NCI-H2081 (cell line): ENCODE measurements at regions not wholly inside any gene's neighbourhood (a gene's known extent, or its start where the extent isn't known, plus 50 kb on each side); places are given as distances from the start of the nearest gene placed in this dataset.

Experiments
- DNase-seq, 2 experiments: peaks; one replicate each; lab custom pipeline; 2025; lab: John Stamatoyannopoulos, UW

DNA sequence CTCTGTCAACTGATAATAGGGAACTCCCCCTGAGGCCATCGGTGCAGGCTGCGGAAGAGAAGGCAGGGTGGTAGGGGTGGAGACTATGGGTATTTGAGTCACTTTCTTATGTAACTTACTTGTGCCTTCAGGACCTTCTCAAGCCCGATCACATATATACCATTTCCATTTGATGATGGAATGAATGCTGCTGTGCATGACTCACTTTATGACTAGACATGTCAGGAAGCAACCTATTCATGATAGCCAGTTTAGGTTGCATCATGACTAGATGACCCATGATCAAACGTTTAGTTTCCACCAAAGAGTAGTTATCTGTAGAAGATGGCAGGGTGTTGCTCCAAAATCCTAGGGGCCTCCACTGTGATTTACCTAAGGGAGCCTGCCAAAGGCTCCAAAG, 435.5 kb downstream of the DTHD1 start:
- DNase-seq: no peak

DNA sequence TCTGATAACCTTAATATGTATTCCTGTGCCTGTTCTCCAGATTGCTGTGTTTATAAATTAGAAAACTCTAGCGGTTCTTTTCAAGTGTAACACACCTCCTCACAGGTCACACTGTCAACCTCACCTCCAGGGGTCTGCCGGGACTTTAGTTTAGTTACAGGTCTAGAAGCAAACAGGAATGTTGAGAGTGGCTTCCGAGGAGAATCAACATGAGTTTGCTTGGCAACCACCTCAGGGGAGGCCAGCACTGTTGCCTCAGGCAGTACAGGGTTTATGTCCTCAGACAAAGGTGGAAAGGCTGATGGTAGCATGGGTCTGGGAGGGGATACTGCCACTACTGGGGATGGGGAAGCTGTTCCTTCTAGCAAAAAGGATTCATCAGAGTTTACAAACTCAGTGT, 438.0 kb downstream of the DTHD1 start:
- DNase-seq: no peak

DNA sequence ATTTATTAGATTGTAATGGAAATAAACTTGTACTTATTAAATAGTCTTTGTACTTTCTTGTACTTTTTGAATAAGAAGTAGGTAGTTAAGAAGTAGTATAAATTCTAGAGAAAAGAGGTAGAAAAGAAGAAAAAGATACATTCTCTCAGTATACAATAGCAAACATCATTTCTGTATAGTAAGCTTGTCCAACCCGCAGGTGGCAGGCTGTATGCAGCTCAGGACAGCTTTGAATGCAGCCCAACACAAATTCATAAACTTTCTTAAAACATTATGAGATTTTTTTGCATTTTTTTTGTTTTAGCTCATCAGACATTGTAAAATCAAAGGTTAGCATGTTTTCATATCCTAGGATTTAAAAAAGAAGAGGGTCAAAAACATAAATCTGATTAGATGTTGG, 441.6 kb downstream of the DTHD1 start:
- DNase-seq: no peak

DNA sequence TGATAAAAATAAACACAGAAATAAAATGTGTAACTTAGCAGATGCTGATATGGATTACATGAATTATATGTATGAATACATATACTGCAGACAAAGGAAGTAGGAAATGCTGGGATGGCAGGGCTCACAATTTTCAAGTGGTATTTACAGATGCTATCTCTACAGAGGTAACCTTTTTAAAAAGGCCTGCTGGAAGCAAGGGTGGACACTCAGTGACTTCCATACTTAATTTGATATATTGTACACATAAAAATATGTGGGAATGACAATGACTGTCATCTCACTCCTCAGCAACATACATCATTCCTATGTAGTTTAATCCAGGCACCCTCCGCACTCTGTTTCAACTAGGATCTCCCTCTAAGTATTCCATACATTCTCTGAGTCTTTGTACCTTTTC, 452.9 kb downstream of the DTHD1 start:
- DNase-seq: no peak

DNA sequence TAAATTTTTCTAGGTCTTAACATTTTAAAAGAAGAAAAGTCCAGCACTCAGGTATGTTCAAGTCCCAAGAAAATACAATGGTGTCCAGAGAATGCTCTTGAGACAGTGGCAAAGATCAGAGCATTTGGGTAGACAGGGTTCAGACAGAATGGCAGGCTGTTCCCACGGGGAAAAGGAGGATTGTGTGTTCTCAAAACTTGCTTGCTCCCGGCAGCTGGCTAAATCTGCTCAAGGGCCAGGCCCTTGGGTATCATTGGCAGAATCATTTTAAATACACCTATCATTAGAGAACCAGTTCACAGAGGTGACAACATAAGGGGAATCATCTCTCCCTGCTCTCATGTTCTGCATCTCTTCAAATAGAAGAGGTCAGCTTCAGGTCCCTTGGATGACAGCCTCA, 456.3 kb downstream of the DTHD1 start:
- no peak for DNase-seq

DNA sequence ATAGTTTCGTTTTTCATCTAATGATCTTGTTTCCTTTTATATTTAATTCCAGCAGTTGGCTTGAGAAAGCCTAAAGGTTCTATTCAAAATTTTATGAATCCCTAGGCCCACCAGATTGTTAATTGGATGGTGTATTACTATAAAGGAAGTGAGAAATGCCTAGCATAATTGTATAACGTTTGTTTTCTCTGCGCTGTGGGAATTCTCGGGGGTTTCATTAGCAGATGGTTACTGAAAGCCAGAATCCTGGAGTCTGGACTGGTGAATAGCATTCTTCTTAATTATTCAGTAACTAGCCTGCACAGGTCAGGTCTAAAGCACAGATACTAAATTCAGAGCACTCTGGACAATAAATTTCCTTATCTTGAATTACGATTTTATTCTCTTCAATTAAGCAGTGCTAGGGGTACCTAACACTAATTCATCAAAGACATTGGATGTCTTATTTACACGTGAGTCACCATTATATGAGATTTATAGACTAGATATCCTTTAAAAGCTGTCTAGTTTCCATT, 459.4 kb downstream of the DTHD1 start:
- peak; percentile 19 to 81 for DNase-seq

DNA sequence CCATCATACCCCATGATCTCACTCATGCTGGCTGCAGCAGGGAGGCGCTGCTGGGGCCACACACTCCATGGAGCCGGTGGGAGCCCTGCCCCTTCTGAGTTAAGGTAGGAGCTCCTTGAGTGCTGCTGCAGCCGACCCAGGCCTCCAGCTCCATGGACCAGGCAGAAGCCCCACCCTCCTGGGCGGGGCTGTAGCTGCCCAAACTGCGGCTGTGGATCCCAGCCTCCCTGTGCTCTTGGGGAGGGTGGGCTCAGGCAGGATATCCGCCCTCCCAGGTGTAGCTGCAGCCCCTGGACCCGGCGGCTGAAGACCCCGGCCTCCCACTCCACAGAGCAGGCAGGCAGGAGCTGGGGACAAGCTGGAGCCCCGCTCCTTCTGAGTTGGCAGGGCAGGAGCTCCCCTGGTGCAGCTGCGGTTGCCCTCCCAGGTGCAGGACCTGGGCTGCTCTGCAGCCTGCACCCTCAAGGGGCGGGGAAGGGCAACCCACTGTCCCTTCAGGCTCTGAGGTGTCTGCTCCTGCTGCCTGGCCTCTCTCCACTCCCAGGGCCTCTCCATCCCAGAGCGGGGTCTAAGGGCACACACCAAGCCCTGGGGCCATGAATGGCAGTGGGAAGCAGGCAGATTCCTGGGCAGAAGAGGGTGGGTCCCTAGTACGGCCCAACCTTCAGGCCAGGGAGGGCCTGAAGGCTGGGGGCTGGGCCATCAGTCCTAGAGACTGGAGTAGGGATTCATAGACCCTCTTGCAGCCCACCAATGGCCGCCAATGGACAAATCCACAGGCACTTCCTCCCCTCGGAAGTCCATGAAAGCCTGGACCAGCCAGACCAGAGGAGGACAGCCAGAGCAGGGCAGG, 466.1 kb downstream of the DTHD1 start:
- DNase-seq: no peak

DNA sequence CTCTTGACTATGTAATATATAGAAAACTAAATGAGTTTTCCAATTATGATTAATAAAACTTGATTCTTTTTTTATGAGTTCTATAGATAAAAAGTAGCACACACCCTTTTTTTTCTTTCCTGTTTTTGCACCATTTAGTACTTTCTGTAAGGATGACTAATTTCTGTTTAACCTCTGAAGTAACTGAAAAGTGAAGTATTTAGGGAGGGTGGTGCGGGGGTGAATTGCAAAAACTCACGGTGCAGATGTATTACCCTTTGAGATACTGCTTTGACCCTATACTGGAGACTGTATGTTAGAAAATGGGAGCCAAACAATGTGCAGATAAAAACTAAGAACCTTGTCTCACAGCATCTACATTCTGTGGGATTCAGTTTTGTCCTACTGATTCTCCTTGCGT, 471.6 kb downstream of the DTHD1 start:
- no peak for DNase-seq

DNA sequence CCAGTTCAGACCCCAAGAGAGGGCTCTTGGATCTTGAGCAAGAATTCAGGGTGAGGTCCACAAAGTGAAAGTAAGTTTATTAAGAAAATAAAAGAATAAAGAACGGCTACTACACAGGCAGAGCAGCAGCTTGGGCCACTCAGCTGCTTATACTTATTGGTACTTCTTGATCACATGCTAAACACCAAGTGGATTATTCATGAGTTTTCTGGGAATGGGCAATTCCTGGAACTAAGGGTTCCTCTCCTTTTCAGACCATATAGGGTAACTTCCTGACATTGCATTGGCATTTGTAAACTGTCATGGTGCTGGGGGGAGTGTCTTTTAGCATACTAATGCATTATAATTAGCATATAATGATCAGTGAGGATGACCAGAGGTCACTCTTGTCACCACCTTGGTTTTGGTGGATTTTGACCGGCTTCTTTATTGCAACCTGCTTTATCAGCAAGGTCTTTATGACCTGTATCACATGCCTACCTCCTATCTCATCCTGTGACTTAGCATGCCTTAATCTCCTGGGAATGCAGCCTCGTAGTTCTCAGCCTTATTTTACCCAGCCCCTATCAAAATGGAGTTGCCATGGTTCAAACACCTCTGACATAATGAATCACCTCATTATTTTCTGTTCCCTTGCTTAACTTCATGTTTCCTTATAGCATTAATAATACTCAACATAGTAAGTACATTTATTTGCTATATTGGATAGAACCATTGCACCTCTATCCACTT, 476.3 kb downstream of the DTHD1 start:
- DNase-seq: no peak

DNA sequence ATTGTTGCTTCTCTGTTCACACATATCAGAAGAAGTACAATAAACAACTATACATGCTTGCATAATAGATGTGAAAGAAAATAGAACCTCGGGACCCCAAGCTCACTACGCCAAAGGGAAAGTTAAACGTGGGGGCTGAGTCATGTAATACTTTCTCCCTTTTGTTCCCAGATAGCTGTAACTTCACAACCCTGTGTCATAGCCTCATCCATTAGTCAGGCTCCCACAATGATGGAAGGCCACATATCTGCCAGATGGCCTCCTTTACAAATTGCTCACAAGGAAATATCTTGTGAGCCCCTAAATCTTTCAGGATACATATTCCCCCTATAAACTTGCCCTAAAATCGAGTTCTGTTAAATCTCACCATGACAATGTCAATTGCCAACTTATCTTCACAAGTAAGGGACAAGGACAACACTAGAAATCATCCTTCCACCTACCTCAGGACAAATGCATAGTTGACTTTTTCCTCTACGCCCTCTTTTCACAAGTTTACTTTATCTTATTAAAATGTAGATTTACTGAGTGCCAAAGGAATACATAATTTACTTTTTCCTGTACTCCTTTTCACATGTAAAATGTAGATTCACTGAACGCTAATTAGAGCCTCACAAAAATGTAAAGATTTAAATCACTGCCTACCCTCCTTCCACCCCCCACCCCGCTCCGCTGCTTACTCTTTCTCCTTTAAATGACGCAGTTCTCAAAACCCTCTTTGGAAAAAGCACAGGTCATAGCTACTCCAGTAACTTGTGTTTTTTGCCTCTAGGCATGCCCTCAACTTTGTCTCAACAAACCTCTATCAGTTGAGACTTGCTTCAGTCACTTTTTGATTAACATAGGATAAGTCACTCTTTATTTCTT, 477.1 kb downstream of the DTHD1 start:
- DNase-seq: no peak

DNA sequence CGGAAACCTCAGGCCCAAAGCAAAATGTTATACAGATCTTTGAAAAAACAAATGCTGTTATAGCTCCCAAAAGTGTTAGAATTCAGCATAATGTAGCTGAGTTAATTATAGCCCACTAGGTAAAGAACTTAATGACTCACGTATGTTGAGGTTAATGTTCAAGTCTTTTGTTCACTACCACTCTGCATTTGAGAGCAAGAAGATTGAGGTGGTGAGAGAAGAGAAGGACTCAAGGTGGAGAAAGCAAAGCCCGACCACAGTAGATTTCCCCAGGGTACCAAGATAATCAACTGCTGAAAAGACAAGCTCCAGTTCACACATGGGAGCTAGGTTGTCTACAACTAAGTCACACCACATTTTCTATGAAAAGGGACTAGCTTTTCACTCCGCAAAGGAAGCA, 480.2 kb downstream of the DTHD1 start:
- DNase-seq: no peak

DNA sequence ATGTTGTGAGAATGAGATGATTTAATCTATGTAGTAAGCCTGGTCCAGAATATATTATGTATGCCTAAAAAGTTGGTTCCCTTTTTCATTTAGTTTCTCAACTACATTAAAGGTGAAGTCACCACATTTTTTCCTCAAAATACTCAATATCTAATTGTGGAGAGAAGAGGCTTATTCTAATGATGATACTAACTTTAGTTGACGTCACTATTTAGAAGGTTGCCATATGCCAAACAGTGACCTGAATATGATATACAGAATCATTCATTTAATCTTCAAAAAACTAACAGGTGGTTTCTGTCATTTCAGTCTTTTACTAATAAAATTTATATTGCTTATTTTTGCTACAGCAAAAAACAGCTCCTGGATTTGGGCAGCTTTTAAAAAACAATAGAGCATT, 480.7 kb upstream of the NWD2 start:
- DNase-seq: no peak

DNA sequence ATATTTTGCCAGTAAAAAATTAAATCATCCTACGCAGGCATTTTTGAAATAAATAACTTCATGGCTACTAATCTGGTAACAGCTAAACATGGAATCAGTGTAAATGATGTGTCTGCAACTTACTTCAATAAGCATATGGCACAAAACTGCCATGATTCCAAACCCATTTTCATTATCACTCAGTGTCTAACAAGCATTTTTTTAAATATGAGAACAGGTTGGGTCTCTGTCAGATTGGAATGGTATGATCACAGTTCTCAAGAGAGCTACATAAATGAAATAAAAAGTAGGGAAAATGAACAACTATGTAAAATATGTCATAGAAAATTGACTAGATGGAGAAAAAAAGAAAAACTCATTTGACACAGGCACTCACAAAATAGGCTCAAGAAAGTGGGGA, 476.9 kb upstream of the NWD2 start:
- DNase-seq: no peak

DNA sequence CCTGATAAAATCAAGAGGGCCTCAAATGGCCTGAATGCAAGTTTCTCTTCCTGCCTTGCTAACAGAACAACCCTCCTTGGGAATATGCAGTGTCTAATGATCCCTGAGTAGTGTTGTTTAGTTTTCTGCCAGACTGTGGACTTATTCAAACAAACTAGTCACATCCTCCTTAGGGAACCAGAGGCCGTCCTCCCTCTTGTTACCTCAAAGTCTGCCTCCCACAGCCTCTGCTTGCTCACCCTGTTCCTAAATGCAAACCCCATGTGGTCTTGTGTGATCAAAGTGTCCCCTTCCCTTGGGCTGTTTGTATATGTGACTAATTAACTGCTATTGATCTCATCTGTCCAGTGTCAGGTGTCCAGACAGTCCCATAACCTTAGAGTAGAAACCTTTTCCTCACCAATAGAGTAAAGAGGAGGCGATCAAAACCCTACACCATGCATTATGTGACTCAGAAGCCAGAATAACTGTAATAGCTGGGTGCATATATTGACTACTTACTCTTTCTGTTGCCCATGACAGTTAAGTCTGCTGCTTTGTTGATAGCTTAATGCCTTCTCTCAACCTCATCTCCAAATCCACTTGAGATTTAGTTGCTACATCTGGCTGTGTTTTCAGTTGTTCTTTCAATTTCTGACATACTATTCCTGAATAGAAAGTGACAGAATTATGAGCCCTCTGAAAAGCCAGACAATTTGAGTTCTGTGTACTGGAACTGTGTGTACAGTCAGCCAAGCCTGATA, 473.0 kb upstream of the NWD2 start:
- peak in 1 of 2 experiments; percentile 8 for DNase-seq

DNA sequence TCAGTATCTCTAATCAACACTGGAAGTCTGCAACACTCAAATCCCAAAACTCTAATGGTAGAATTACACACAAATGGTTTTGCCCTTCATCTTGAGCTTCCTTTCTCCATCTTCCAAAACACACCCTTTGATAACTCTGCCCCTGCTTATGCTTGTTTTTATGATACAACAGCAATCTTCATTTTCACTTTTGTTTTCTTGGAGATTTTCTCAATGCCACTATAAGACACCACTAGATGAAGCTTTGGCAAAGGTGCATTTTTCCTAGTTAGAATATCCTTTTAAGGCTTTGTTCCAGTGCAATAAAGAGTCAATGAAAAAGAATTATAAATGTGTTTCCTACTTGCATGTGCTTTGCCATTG, 472.4 kb upstream of the NWD2 start:
- DNase-seq: no peak

DNA sequence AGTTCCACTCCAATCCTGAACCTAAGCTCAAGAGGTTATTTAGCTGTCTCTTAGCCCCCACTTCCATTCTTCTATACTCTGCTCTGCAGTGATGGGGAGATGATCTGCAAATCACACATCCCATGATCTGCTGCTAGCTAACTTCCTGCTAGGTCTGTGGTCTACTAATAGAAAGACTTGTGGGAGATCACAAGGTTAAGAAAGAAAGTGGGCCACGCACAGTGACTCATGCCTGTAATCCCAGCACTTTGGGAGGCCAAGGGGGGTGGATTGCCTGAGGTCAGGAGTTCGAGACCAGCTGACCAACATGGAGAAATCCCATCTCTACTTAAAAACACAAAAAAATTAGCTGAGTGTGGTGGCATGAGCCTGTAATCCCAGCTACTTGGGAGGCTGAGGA, 471.1 kb upstream of the NWD2 start:
- no peak for DNase-seq

DNA sequence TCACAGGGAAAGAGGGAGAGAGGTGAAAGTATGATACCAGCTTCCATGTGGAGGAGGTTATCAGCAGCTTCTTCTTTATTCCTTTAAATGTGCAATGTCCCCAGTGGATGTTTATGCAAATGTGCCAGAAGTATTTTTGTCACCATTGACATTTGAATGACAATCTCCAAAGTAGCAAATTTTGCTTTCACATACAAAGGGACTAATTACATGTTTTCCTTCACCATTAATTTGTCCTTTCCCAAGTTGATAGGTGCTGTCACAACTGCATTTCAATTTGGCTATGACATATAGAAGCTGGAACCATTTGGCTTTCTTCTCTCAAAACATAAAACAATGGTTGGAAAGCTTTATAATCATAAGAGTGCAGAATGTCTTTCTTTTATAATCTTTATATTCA, 469.0 kb upstream of the NWD2 start:
- no peak for DNase-seq

DNA sequence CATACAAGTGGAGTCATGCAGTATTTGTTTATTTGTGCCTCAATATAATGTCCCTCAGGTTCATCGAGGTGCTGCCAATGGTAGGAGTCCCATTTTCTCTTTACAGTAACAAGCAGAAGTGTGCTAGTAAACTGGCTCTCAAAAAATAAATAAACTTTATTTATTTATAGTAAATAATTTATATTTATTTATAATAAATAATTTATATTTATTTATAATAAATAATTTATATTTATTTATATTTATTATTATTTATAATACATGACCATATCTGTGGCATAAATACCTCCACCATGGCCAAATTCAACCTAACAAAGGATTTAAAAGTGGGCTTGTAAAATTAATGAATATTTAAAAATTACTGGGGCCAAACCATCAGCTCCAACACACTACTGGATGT, 464.9 kb upstream of the NWD2 start:
- DNase-seq: no peak

DNA sequence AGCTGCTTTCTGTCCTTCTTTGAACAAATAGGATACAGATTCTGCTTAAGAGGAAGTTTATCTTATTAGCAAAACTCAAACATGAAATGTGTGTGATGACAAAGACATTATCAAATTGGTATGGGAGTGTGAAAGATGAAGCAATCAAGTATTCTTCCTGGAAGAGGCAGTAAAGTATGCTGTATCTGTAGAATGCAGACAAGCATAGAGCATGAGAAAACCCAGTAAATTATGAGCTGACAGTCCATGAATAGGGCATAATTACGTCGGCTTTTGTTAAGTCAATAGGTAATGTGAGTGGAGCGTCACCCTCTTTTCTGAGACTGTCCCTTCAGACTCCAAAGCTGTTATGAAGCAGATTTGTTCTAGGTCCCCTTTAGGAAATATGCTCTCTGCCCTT, 458.6 kb upstream of the NWD2 start:
- DNase-seq: peak; percentile 45 to 88

DNA sequence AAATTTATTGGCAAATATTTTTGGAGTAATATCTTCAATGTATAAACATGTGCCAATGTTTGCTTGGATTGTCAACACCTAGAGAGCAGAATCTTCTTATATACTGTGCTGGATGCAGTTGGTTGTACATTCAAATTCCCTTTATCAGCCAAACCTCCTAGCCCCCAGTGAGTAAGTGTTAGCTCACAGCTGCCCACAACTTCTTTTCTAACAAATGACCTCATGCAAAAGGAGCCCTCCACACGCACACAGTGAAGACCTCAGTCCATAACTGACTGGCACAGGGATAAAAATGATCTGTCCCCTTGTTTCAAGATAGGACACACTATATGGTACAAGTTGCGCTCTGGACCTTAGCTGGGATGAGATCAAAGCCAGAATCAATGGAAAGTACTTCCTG, 458.0 kb upstream of the NWD2 start:
- DNase-seq: no peak

DNA sequence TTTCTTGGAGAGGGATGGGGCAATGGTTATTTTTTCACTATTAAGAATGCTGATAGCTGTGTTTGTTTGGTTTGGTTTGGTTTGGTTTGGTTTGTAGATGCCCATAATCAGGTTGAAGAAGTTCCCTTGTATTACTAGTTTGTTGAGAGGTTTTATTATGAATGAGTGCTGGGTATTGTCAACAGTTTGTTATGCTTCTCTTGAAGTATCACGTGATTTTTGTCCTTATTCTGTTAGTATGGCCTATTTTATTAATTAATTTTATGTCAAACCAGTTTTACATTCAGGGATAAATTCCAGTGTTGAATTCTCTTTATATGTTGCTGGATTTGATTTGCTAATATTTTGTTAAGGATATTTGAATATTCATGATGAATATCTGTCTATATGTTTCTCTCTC, 449.8 kb upstream of the NWD2 start:
- DNase-seq: no peak

DNA sequence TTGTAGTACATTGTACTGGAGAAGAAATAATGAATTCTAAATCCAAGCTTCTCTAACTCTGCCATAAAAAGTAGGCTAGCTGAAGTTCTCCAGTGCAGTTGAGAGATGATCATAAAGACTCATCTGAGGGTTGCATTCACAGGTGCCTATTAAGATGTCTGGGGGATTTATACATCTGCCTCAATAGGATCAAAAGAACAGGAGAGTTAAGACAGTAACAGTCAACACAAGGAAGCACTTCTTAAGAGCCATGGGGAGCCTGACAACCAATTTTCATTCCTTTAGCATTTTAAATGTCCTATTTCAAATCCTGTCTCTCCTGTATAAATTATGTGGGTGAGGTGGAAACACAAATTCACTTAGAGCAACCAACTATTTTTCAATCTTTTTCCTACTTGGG, 432.4 kb upstream of the NWD2 start:
- DNase-seq: no peak
